GM19023 (cell line): ENCODE measurements at regions not wholly inside any gene's neighbourhood (a gene's known extent, or its start where the extent isn't known, plus 50 kb on each side); places are given as distances from the start of the nearest gene placed in this dataset.
A peak's percentile ranks its signal among the peaks of the same experiment; 100 is the strongest.

Source experiments
- ATAC-seq: cut with Tn5 transposase; IDR thresholded peaks from one replicate; pipeline ENCODE4 v1.9.1; 2021; ENCODE audit warnings: mild to moderate bottlenecking, moderate library complexity; ENCODE audit not compliant: unreplicated experiment

GRCh38 chr10:4050061-4050460 lies 265.1 kb upstream of the KLF6 start:
- no peak for ATAC-seq

- no peak for ATAC-seq
Observed at GRCh38 chr10:4049348-4049747, 264.3 kb upstream of the KLF6 start.

GRCh38 chr10:4048236-4048864 lies 263.3 kb upstream of the KLF6 start:
- no peak for ATAC-seq

- ATAC-seq: no peak
Observed at GRCh38 chr10:4046712-4047354, 261.8 kb upstream of the KLF6 start.

- peak; percentile 67 for ATAC-seq
Observed at GRCh38 chr10:4046030-4046429, 261.0 kb upstream of the KLF6 start.

- ATAC-seq: no peak
Observed at GRCh38 chr10:4043897-4044665, 259.1 kb upstream of the KLF6 start.

- ATAC-seq: no peak
Observed at GRCh38 chr10:4041635-4042034, 256.6 kb upstream of the KLF6 start.

GRCh38 chr10:4038000-4038399 lies 253.0 kb upstream of the KLF6 start:
- ATAC-seq: no peak

- ATAC-seq: no peak
Observed at GRCh38 chr10:4035599-4035945, 250.6 kb upstream of the KLF6 start.

- no peak for ATAC-seq
Observed at GRCh38 chr10:4034907-4035598, 250.0 kb upstream of the KLF6 start.

GRCh38 chr10:4033341-4033896 lies 248.4 kb upstream of the KLF6 start:
- ATAC-seq: peak; percentile 92

GRCh38 chr10:4029866-4030265 lies 244.9 kb upstream of the KLF6 start:
- no peak for ATAC-seq

- ATAC-seq: no peak
Observed at GRCh38 chr10:4028854-4029583, 244.0 kb upstream of the KLF6 start.

- no peak for ATAC-seq
Observed at GRCh38 chr10:4028027-4028471, 243.0 kb upstream of the KLF6 start.

GRCh38 chr10:4025339-4025738 lies 240.3 kb upstream of the KLF6 start:
- ATAC-seq: no peak

- ATAC-seq: no peak
Observed at GRCh38 chr10:4024516-4025245, 239.7 kb upstream of the KLF6 start.

- ATAC-seq: no peak
Observed at GRCh38 chr10:4024027-4024426, 239.0 kb upstream of the KLF6 start.

- no peak for ATAC-seq
Observed at GRCh38 chr10:4022473-4022872, 237.5 kb upstream of the KLF6 start.

- ATAC-seq: no peak
Observed at GRCh38 chr10:4020631-4021030, 235.6 kb upstream of the KLF6 start.

- no peak for ATAC-seq
Observed at GRCh38 chr10:4018054-4018511, 233.1 kb upstream of the KLF6 start.
